NCI-H2227 (cell line): ENCODE measurements at regions not wholly inside any gene's neighbourhood (a gene's known extent, or its start where the extent isn't known, plus 50 kb on each side); places are given as distances from the start of the nearest gene placed in this dataset.
"Not testable (repeated sequence)": the region's sequence is repeated elsewhere in the genome, so short reads cannot be mapped to it uniquely, and the experiment has no call there.

ENCODE experiments used
- DNase-seq: peaks from one replicate; lab custom pipeline; 2025; ENCODE audit not compliant: unreplicated experiment; lab: John Stamatoyannopoulos, UW

DNA sequence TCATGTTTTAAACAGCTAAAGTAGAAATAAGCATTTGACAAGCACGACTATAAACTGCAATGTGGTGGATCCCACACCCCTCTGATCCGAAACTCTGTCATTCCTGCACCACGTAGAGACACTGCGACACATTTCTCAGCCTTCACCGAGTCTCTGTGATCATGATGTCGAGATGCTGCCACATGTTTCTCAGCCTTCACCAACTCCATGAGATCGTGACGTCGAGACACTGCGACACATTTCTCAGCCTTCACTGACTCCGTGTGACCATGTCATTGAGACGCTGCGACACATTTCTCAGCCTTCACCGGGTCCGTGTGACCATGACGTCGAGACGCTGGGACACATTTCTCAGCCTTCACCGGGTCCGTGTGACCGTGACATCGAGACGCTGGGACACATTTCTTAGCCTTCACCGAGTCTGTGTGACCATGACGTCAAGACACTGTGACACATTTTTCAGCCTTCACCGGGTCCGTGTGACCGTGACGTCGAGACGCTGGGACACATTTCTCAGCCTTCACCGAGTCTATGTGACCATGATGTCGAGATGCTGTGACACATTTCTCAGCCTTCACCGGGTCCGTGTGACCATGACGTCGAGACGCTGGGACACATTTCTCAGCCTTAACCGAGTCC is 143.0 kb downstream of the TTLL2 start:
- no peak for DNase-seq

DNA sequence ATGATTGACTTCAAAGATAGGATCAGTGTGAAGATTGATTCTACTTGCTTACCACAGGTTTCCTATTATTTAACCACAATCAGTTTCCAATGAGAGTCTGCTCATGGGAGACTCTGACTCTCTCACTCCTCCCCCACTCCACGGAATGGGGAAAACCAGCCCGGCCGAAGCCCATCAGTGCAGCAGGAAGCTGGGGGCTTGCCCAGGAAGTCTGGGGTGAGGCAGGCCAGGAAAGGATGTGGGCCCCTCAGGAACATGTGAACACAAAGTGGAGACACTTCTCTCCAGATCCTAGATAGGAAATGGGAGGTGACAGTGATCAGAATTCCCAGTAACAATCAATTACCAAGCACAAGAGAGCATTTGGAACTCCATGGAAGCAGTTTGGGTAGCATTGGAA is 144.2 kb downstream of the TTLL2 start:
- no peak for DNase-seq

DNA sequence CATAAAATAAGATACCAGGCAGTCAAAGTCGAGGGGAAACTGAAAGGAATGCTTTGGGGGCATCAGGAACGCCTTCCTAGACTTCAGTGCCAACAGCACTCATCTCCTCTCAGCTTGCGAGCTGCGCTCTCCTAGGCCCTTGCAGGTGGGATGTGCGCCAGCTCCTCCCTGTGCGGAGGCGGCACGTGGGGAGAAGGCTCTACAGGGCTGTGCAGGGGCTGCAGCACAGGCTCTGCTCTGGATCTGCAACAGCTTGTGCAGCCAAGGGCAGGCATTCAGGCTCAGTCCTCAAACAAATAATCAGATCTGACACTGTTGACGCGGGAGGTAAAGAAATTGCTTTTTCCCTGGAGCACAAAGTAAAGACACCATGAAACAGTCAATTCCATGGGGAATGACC is 144.8 kb downstream of the TTLL2 start:
- DNase-seq = no peak

DNA sequence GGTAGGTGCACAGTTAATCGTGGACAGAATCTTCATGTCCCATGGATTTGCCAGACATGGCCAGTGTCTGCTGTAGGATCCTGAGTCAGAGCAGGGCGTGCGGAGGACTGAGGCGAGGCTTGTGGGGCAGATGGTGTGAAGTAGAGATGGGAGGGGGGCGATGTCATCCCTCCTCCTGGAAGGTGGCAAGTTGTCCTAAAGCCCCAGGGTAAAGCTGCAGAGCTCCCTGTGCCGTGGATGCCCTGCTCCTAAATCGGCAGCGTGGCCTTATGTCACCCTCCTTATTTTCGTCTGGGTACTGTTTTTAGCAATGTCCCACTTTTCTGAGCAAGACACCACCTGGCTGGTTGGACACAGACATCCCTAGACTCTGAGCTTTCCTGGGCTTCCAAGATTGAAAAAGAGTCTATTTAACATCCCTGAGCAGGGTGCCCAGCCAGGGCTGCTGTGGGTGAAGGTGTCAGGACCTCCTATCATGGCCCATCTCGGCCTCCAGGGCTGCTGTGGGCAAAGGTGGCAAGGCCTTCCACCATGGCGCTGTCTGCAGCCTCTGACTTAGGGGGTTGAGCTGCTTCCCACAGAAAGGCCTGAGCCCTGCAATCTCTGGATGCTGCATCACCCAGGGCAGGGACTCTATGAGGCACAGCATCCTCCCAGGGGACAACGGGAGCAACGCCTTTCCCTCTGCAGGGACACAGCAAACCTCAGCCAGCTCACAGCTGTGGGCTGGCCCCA is 145.4 kb downstream of the TTLL2 start:
- no peak for DNase-seq

DNA sequence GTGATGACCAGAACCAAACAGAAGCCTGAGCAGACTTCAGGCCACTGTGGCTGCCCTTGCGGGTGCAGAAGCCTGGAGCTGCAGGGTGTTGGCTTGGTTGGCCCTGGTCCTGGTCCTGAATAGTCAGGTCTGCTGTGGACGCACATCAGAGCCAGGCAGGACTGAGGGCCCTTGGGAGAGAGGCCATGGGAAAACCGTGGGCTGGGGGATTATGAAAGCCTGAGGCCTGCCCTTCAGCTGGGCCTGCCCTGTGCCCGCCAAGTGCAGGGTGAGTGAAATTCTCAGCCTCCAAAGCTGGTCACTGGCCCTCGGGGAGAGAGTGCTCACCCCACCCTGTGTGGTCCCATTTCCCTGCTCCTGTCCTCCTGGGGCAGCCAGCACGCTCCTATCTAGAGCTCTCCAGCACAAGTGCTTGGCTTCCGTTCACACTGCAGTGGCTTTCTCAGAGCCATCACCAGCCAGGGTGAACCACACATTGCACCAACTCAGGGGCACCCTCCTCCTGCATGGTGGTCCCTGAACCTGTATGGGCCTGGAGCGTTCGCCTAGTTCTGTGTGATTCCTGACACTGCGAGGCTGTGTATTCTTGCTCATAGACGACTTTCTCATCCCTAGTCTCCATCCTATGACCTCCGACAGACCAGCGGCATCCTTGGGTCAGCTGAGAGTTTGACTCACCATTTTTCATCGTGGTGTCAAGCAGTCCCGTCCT is 146.1 kb downstream of the TTLL2 start:
- DNase-seq = no peak

DNA sequence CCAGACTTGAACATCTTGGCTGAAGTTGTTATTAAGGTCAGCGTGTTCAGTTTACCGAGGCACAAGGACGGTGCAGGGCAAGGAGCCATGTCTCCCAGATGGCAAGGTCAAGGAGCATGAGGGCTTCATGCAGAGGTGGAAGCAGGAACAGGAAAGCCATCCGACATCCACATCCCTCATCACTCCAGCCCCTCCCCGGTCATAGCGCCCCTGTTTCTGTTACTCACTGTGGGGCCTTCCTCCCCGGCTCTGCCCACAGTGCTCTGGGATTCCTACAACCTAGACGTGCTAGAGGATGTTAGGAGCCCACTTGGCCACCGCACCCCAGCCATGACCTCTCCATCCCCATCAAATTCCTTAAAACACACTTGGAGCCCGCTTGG is 146.7 kb downstream of the TTLL2 start:
- no peak for DNase-seq

DNA sequence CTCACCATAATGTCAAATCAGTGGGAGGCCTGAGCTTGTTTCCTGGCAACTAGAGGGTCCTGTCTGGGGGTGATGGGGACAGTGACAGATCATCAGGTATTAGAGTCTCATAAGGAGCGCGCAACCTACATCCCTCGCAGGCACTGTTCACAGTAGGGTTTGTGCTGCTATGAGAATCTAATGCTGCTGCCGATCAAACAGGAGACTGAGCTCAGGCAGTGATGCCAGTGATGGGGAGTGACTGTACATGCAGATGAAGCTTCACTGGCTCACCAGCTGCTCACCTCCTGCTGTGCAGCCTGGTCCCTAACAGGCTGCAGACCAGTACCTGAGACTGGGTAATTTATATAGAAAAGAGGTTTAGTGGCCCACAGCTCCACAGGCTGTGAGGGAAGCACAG is 147.3 kb downstream of the TTLL2 start:
- no peak for DNase-seq

DNA sequence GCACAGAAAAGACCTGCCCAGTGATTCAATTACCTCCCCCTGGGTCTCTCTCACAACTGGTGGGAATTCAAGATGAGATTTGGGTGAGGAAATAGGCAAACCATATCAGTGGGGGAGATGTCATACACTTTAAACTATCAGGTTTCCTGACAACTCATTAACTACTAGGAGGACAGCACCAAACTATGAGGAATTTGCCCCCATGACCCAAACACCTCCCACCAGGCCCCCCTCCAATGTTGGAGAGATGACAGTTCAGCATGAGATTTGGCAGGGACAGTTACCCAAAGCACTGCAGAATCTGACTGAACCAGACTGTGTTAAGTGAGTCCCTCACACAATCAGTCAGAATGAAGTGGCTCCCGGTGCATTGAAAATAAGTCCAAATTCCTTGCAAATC is 148.0 kb downstream of the TTLL2 start:
- no peak for DNase-seq

DNA sequence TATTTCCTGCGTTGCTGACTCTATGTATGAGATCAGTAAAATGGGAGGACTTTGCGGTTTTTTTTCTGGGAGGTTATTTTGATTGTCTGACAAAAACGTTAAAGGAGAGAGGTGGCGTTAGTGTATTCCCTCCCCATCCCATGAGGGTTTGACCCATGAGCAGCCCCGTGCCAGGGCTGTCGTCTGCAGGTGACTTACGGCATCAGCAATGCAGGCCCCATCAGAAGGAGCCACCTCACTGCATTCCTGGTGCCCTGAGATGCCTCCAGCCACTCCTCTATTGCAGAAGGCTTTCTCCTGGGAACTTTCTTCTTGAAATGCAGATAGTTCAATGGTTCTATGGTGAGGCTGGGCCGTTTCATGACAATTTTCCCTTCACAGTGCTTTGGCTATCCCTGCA is 149.3 kb downstream of the TTLL2 start:
- DNase-seq = no peak

DNA sequence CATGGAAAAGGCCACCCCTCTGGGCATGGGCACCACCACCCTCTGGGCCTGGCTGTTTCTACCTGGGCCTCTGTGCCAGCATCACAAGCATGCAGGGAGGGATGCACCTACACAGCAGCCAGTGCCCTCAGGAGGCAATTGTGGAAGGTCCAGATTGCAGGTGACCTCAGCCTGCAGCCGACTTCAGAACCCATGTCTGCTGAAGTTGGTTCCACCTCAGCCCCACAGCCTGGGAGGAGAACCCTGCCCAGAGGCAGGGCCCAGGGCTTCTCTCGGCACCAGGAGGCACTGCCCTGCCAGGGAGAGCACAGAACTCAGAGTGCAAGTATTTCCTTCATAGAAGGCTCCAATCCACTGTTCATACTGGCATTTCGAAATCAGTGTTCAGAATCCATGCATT is 149.8 kb downstream of the TTLL2 start:
- DNase-seq = no peak

DNA sequence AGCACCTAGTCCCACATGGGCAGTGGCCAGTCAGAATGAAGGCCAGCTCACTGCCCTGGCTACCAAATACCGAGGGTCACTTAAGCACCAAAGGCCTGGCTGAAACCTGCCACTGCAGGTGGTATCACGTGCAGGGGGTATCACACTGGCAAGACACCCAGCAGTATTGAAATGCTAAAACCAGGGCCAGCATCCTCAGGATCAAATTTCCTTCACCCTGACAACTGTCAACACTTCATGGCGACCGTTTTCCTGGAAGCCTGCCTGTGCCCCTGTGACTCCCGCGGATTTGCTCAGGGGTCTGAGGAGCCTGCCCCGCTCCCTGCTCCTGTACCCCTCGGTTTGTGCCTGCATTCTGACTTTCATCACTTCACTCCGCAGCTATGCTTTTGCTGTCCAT is 151.1 kb downstream of the TTLL2 start:
- DNase-seq = no peak

DNA sequence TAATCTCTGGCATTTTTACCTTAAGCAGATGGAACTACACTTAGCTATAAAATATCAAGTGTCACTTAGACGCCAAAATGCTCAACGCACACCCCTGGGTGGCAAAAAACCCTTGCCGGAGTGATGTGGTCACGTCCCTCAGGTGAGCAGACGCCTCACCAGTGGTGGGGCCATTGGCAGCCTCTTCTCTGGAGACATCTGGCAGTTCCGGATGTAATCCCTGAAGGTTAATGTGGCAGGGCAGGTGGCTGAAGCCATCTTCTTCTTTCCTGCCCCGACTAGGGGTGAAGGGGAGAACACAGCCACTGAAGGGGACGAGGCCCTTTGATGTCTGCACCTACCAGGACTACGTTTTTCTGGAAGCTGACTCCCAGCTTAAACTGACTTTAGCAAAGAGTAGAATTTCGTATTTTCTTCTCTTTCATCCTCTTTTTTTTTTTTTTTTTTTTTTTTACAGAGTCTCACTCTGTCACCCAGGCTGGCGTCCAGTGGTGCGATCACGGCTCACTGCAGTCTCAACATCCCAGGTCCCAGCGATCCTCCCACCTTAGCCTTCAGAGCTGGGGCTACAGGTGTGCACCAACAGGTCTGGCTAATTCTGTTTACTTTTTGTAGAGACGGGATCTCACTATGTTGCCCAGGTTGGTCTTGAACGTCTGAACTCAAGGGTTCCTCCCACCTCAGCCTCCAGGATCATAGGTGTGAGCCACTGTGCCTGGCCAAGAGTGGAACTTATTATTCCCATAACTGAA is 152.1 kb downstream of the TTLL2 start:
- no peak for DNase-seq

DNA sequence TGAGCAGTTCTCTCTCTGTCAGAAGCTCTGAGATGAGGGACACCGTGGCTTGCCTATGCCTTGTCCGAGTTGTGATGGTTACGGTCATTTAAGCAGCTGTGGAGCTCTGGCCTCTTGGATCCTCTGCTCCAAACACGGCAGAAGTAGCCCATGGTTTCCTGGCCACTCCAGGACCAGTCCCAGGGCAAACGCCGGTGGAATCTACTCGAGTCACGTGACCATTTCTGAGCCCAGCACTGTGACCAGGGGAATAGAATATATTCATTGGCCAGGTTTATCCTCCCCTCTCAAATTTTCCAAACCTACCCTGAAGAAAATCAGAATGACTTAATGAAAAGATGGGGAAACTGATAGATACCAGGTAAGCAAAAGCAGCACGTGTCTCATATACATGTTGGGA is 152.8 kb downstream of the TTLL2 start:
- DNase-seq = no peak

DNA sequence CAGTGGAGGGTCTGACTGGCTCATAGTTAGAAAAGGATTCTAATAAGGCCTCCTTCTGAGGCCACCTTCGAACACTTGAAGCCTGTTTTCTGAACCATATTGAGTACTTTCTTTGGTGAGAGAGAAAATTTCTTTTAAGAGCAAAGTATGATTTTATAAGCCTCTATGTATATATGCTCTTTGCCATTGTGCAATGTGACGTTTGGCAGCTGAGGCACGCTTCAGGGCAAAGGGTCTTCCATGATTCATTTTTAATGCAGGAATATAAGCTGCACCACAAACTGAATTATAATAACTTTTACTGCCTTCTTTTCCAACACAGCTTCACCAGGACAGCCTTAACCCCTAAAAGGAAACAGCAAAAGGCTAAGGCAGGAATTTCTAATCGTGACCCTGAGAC is 154.4 kb downstream of the TTLL2 start:
- DNase-seq = no peak

DNA sequence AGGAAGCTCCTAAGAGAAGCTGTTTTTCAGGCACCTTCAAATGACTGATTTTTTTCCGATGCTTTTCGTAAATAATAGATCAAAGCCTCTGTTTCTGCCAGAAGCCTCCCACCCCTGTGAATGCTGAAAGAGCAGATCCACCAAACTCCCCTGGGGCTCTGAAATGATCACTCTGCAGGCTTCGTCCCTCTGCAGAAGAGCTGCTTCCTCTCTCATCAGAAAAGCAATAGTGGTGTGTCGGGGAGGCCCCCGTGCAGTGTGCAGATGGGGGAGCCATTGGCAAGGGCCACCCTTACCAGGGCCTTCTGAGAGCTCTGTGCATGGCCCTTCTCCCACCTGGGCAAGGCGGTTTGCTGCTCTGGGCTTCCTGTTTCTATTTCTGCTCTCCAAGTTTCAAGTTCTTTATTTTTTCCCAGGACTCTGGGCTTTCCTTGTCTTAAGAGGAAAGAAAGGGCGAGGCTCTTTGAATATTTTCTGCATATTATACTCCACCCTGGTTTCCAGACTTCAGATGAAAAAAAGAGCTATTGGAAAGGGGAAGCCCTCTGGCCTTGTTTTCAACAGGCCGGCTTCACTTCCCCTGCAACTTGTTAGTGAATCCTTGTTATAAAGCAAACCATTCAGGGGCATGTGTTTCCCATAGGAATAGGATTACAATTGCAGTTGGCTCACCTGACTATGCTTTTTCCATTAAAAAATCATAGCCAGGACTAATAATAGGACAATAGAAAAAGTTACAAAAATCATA is 155.2 kb downstream of the TTLL2 start:
- DNase-seq = no peak

DNA sequence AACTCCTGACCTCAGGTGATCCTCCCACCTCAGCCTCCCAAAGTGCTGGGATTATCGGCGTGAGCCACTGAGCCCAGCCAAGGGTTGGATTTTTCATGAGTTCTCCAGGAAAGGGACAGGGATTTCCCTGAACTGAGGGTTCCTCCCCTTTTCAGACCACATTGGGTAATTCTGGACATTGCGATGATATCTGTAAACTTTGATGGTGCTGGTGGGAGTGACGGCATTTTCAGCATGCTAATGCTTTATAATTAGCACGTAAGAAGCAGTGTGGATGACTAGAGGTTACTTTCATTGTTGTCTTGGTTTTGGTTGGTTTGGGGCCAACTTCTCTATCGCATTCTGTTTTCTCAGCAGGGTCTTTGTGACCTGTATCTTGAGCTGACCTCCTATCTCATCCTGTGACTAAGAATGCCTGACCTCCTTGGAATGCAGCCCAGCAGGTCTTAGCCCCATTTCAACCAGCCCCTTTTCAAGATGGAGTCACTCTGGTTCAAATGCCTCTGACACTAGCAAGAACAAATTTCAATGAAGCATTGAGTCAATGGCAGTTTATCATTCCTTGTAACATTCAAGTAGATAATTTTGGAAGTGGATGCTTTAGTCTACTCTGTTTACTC is 156.5 kb downstream of the TTLL2 start:
- DNase-seq = no peak

DNA sequence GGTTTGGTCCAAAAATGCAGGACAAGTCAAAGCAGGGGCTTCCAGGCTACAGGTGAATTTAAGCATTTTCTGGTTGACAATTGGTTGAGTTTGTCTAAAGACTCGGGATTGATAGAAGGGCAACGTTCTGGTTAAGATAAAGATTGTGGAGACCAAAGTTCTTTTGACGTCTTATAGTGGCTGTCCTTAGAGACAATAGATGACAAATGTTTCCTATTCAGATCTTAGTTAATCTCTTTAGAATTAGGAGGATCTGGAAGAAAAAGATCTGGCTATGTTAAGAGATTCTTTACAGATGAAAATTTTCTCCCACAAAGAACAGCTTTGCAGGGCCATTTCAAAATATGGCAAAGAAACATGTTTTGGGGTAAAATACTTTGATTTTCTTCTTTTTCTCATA is 157.9 kb downstream of the TTLL2 start:
- DNase-seq = not testable (repeated sequence)

DNA sequence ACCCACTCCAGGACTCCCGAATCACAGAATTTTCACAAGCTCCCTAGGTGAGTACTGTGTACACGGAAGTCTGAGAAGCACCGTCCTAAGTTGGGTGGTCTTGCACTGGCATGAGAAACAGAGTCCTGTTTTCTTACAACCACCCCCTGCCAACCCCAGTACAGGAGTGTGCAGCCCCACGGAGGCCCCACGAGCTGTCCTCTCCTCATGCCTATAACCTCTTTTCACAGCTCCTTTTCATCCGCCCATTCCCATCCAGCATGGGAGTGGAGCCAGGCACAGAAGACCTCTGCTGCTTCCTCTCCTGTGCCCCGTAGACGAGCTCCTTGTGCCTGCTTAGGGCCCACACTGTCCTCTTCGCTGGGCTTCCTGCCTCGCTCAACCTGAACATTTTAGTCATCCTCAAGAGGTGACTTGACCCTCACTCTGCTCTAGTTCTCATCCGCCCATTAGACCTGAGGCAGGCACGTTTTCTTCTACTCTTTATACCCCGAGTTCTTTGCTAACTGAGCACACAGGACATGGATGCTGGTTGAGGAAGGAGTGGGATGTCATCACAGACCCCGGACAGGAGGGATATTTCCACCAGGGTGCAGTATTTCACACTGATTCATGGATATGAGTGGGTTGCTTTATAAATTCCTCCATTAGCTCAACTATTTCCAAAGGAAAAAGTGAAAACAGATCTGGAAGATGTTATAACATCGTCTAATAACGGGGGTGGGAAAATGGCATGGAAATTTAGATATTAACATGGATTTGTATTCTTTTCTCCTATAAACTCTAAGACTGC is 160.5 kb downstream of the TTLL2 start:
- DNase-seq = no peak

DNA sequence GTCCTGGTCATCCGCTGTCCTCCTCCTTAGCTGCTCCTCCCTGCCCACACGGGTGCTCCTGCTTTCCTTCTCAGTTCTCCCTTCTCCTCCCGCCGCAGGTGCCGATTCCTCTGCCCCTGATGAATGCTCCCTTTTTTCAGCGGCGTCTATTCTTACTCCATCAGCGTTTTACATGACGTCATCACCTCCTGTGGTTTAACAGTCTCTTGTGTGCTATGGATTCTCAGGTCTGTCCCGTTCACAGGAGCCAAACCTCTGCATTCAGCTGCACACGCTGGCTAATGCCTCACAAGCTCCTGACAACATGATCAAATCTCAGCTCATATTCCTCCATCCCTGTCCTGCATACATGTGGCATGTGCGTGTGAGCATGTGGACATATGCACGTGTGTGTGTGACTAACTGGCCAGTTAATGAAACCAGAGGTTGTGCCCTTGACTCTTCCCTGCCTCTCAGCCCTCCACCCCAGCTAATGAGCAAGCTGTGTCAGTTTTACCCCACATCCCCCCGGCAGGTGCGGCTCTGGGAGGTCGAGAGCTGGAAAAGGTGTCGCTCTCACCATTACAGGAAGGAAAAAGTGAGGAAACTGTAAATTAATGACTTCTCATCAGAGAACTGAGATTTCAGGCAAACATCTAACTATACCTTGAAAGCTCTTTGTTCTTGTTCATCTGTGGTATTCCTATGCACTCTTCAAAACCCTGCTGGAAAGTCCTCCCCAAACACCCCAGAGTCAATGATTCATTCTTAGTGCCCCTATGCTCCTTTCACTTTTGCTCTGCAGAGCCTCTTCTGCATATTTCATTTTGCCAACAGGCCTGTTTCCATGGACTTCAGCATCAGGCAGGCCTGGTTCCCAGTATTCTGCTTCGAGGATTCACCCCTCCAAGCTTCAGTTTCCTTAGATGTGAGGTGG is 163.1 kb downstream of the TTLL2 start:
- DNase-seq = no peak
